ENCODE measurements at regions not wholly inside any gene's neighbourhood (a gene's known extent, or its start where the extent isn't known, plus 50 kb on each side); places are given as distances from the start of the nearest gene placed in this dataset.

GRCh38 chr12:5140190-5140589 lies 96.5 kb downstream of the KCNA5 start:
- TF ChIP-seq CTCF (IDR thresholded peaks at IDR 0.05) (no peak), POLR2A (IDR thresholded peaks at IDR 0.05) (no peak)
